Trophoblast cell (in vitro differentiated cells and primary cell): ENCODE measurements at regions not wholly inside any gene's neighbourhood (a gene's known extent, or its start where the extent isn't known, plus 50 kb on each side); places are given as distances from the start of the nearest gene placed in this dataset.

Experiments
- DNase-seq, 2 donors: peaks; one replicate each; pipeline ENCODE4 v3.0.0-alpha.2; 2016
- H2AFZ ChIP-seq: 2 replicates; pipeline ENCODE4 v1.6.1; 2013; ENCODE audit warnings: low read length, moderate library complexity, mild to moderate bottlenecking; ENCODE audit not compliant: insufficient read depth, poor library complexity
- H2AK5ac ChIP-seq: 2 replicates; pipeline ENCODE4 v1.6.1; 2013; ENCODE audit warnings: mild to moderate bottlenecking, low read length
- H2BK120ac ChIP-seq: 2 replicates; pipeline ENCODE4 v1.6.1; 2013; ENCODE audit warnings: low read length, mild to moderate bottlenecking, moderate library complexity; ENCODE audit not compliant: insufficient read depth, poor library complexity
- H2BK12ac ChIP-seq: 2 replicates; pipeline ENCODE4 v1.6.1; 2013; ENCODE audit warnings: mild to moderate bottlenecking, low read length, moderate library complexity
- H2BK5ac ChIP-seq: 2 replicates; pipeline ENCODE4 v1.6.1; 2013; ENCODE audit warnings: low read length, low read depth, moderate library complexity, mild to moderate bottlenecking; ENCODE audit not compliant: poor library complexity
- H3K14ac ChIP-seq: 2 replicates; pipeline ENCODE4 v1.6.1; 2013; ENCODE audit warnings: mild to moderate bottlenecking, low read length
- H3K18ac ChIP-seq: 2 replicates; pipeline ENCODE4 v1.6.1; 2013; ENCODE audit warnings: mild to moderate bottlenecking, low read length
- H3K23ac ChIP-seq: 2 replicates; pipeline ENCODE4 v1.6.1; 2013; ENCODE audit warnings: low read length
- H3K27ac ChIP-seq: 2 replicates; pipeline ENCODE4 v1.5.1; 2013; ENCODE audit warnings: low read depth, mild to moderate bottlenecking, inconsistent platforms, low read length, moderate library complexity
- H3K27me3 ChIP-seq: 2 replicates; pipeline ENCODE4 v1.6.1; 2013; ENCODE audit warnings: inconsistent platforms, mild to moderate bottlenecking, low read length, moderate library complexity; ENCODE audit not compliant: insufficient read depth
- H3K36me3 ChIP-seq, 2 experiments: 1 replicate in 1 of 2; 2 replicates in 1 of 2; pipeline ENCODE4 v1.6.1; 2013; ENCODE audit warnings: low read length in 2 of 2, mild to moderate bottlenecking in 2 of 2, moderate library complexity in 1 of 2; ENCODE audit not compliant: insufficient read depth in 2 of 2, control insufficient read depth in 1 of 2
- H3K4ac ChIP-seq: 2 replicates; pipeline ENCODE4 v1.6.1; 2013; ENCODE audit warnings: low read depth, mild to moderate bottlenecking, low read length, moderate library complexity
- H3K4me1 ChIP-seq, 2 experiments: 1 replicate in 1 of 2; 2 replicates in 1 of 2; pipeline ENCODE4 v1.6.1; 2013; ENCODE audit warnings: low read length in 2 of 2, mild to moderate bottlenecking in 2 of 2, moderate library complexity in 1 of 2; ENCODE audit not compliant: insufficient read depth in 2 of 2, control insufficient read depth in 1 of 2
- H3K4me2 ChIP-seq: 2 replicates; pipeline ENCODE4 v1.6.1; 2013; ENCODE audit warnings: inconsistent platforms, mild to moderate bottlenecking, low read length, moderate library complexity
- H3K4me3 ChIP-seq: 2 replicates; pipeline ENCODE4 v1.5.1; 2013; ENCODE audit warnings: mild to moderate bottlenecking, low read depth, low read length, inconsistent platforms
- H3K79me1 ChIP-seq: one replicate; pipeline ENCODE4 v1.6.1; 2013; ENCODE audit warnings: low read length
- H3K79me2 ChIP-seq: 2 replicates; pipeline ENCODE4 v1.6.1; 2013; ENCODE audit warnings: low read length, mild to moderate bottlenecking; ENCODE audit not compliant: control insufficient read depth, insufficient read depth, poor library complexity
- H3K9ac ChIP-seq: 2 replicates; pipeline ENCODE4 v1.6.1; 2013; ENCODE audit warnings: mild to moderate bottlenecking, low read length
- H3K9me3 ChIP-seq: 2 replicates; pipeline ENCODE4 v1.6.1; 2013; ENCODE audit warnings: low read depth, mild to moderate bottlenecking, control low read depth, inconsistent platforms, low read length; ENCODE audit not compliant: insufficient read depth
- H4K12ac ChIP-seq: 2 replicates; pipeline ENCODE4 v1.6.1; 2013; ENCODE audit warnings: low read depth, mild to moderate bottlenecking, low read length, moderate library complexity
- H4K8ac ChIP-seq: 2 replicates; pipeline ENCODE4 v1.6.1; 2013; ENCODE audit warnings: low read depth, mild to moderate bottlenecking, low read length, moderate library complexity
- H4K91ac ChIP-seq: one replicate; pipeline ENCODE4 v1.6.1; 2013; ENCODE audit warnings: low read depth, mild to moderate bottlenecking, low read length, moderate library complexity
- WGBS: extraction: QIAGEN DNeasy Blood & Tissue Kit; methylation state at CpG from one replicate; pipeline ENCODE4 v1.1.7; 2013; ENCODE audit warnings: missing lambda C conversion rate; ENCODE audit not compliant: insufficient read length, insufficient coverage; ENCODE audit errors: extremely low coverage; 5-methylcytosine and 5-hydroxymethylcytosine counted together

DNA sequence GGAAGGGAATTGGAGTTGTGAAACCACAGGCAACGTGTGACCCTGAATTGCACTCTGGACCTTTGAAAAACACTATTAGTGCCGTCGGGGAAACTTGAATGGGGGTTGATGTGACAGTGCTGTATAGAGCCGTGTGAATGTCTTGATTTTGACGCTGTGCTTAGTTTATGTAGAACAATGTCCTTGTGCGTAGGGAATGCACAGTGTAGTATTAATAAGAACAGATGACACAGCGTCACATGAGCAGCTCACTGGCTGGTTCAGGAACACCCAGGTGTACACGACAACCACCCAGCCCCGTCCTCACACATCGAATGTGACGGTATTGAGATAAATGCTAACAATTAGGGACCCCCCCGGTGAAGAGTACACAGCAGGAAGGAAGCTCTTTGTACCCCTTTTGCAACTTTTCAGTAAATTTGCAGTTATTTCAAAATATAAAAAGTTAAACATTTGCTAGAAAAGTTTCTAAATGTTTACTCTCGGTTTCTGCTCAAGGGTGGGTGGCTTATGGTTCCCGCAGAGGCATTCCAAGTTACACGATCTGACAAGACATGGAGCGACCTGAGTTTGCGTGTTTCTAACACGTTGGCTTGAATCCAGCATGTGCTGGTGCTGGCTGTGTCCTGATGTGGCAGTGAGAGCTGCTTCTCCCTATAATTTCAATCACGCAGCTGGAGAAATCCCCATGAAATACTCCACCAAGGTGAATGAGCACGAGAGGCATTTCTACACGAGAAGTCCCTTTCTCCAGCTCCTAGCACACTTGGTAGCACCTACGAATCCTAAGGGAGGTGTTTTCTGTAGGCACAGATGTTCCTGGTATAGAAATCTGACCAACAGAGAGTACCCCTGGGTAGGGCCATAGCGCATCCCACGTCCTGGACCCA lies 208.0 kb upstream of the EXOC2 start:
- Histone ChIP-seq H3K79me1 (no peaks in the 10 kb centered on the region), H2AK5ac (no peak overlapping the region), H3K27ac (no peak overlapping the region), H3K27me3 (no peaks in the 10 kb centered on the region), H3K79me2 (no peaks in the 10 kb centered on the region), H3K18ac (no peak overlapping the region), H3K9me3 (no peaks in the 10 kb centered on the region), H4K8ac (no peak overlapping the region), H3K23ac (no peak overlapping the region), H3K4me3 (no peak overlapping the region), H2AFZ (no peak overlapping the region), H3K4me1 (no peaks in the 10 kb centered on the region), H3K36me3 (no peaks in the 10 kb centered on the region), H2BK12ac (no peak overlapping the region), H2BK120ac (no peak overlapping the region), H4K91ac (no peak overlapping the region), H2BK5ac (no peak overlapping the region), H3K4ac (no peak overlapping the region), H3K4me2 (no peak overlapping the region), H3K14ac (no peak overlapping the region), H3K9ac (no peak overlapping the region), H4K12ac (no peak overlapping the region)
- no peak for DNase-seq
- no CpG with 5 or more reads among the region's 24 CpGs for WGBS

DNA sequence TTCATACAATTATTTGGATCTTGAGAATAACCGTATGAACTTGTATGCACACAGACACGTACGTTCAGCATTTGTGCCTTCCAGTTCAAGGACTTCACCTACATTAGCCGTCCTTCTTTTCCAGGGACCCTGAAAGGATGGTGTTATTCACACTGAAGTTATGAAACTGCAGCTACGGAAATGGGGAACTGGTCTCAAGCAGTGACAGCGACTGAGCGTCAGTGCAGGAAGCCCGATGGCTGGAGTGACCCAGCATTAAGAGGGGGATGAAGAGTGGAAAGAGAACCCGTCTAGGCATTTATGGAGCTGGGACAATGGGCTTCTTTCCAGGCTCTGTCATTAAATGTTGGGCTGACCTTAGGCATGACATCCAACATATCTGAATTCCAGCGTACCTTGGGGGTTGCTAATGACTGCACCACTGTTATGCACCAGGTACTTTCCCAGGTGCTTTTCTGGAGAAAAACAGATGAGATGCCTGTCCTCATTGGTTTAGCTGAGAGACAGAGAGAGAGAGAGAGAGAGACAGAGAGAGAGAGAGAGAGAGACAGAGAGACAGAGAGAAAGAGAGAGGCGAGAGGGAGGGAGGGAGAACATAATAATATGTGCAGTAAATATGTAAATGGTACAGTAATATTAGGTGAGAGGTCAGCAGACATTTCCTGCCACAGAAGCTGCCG lies 204.7 kb upstream of the EXOC2 start:
- Histone ChIP-seq H3K79me1 (no peaks in the 10 kb centered on the region), H3K4me2 (no peak overlapping the region), H3K27ac (no peak overlapping the region), H2BK12ac (no peak overlapping the region), H2BK120ac (no peak overlapping the region), H2BK5ac (no peak overlapping the region), H3K9ac (no peak overlapping the region), H3K27me3 (no peaks in the 10 kb centered on the region), H3K4me3 (no peak overlapping the region), H3K4me1 (no peaks in the 10 kb centered on the region), H3K23ac (no peak overlapping the region), H2AFZ (no peak overlapping the region), H3K36me3 (no peaks in the 10 kb centered on the region), H4K91ac (no peak overlapping the region), H3K14ac (no peak overlapping the region), H3K4ac (no peak overlapping the region), H3K9me3 (no peaks in the 10 kb centered on the region), H3K79me2 (no peaks in the 10 kb centered on the region), H3K18ac (no peak overlapping the region), H2AK5ac (no peak overlapping the region), H4K12ac (no peak overlapping the region), H4K8ac (no peak overlapping the region)
- no peak for DNase-seq
- 100% methylated on average over 1 of the region's 12 CpGs for WGBS

DNA sequence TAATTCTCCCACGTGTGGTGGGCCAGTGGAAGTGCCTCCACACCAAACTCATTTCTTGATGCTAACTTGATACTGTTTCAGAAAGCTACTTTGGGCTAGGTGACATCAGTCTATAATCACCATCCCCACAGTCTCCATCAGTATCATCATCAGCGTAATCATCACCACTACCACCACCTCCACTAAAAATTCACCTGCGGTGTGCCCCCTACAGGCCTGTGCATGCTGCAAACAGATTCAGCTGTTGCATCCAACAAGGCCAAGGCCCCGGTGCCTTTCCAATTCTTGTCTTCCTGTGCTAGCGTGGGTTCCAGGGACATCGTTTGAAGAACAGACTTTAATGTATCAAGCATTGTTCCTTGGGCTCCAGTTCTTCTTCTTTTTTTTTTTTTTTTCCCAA lies 201.3 kb upstream of the EXOC2 start:
- H2BK5ac ChIP-seq: no peak overlapping the region
- no peak overlapping the region for H3K9ac ChIP-seq
- no peak overlapping the region for H3K4me2 ChIP-seq
- H3K27ac ChIP-seq: no peak overlapping the region
- no peak overlapping the region for H3K4ac ChIP-seq
- H4K91ac ChIP-seq: no peak overlapping the region
- no peak overlapping the region for H3K18ac ChIP-seq
- H2AK5ac ChIP-seq: no peak overlapping the region
- DNase-seq: no peak
- no peaks in the 10 kb centered on the region for H3K36me3 ChIP-seq
- H4K12ac ChIP-seq: no peak overlapping the region
- WGBS: no CpG with 5 or more reads among the region's 6 CpGs
- no peaks in the 10 kb centered on the region for H3K27me3 ChIP-seq
- no peaks in the 10 kb centered on the region for H3K79me2 ChIP-seq
- H3K4me3 ChIP-seq: no peak overlapping the region
- H3K23ac ChIP-seq: no peak overlapping the region
- H2AFZ ChIP-seq: no peak overlapping the region
- H3K9me3 ChIP-seq: no peaks in the 10 kb centered on the region
- no peak overlapping the region for H2BK120ac ChIP-seq
- no peak overlapping the region for H2BK12ac ChIP-seq
- no peak overlapping the region for H4K8ac ChIP-seq
- H3K4me1 ChIP-seq: no peaks in the 10 kb centered on the region
- H3K79me1 ChIP-seq: no peaks in the 10 kb centered on the region
- H3K14ac ChIP-seq: no peak overlapping the region

DNA sequence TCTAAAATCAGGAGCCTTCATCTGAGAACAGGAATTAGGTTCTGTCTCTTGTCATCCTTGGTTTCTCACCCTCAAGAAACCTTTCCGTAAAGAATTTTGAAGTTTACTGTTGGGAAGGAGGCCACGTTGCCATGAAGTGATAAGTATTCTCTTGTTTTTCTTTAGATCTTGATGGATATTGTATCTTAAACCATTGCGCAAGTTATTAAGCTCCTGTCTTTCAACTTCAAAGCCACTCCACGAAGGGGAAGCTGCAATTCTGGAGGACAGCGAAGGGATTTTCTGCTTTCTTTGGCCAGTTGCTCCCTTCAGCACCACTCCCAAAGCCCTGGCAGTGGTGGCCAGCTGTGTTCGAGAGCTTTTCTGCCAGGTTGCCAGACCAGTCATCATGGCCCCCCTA lies 198.1 kb upstream of the EXOC2 start:
- no peak overlapping the region for H3K27ac ChIP-seq
- DNase-seq: no peak
- no peak overlapping the region for H3K18ac ChIP-seq
- H3K14ac ChIP-seq: no peak overlapping the region
- no peak overlapping the region for H3K4me2 ChIP-seq
- H4K91ac ChIP-seq: no peak overlapping the region
- no peaks in the 10 kb centered on the region for H3K27me3 ChIP-seq
- H2AK5ac ChIP-seq: no peak overlapping the region
- no peak overlapping the region for H2AFZ ChIP-seq
- no peak overlapping the region for H3K9ac ChIP-seq
- no peaks in the 10 kb centered on the region for H3K36me3 ChIP-seq
- H2BK5ac ChIP-seq: no peak overlapping the region
- H4K12ac ChIP-seq: no peak overlapping the region
- WGBS: no CpG with 5 or more reads among the region's 6 CpGs
- no peaks in the 10 kb centered on the region for H3K9me3 ChIP-seq
- H3K4ac ChIP-seq: no peak overlapping the region
- no peak overlapping the region for H4K8ac ChIP-seq
- H3K23ac ChIP-seq: no peak overlapping the region
- no peak overlapping the region for H2BK120ac ChIP-seq
- no peak overlapping the region for H2BK12ac ChIP-seq
- H3K4me1 ChIP-seq: no peaks in the 10 kb centered on the region
- H3K79me1 ChIP-seq: no peaks in the 10 kb centered on the region
- no peak overlapping the region for H3K4me3 ChIP-seq
- H3K79me2 ChIP-seq: no peaks in the 10 kb centered on the region
